Fibroblast of skin of abdomen (primary cell): ENCODE measurements at regions not wholly inside any gene's neighbourhood (a gene's known extent, or its start where the extent isn't known, plus 50 kb on each side); places are given as distances from the start of the nearest gene placed in this dataset.
"Not testable (repeated sequence)": the region's sequence is repeated elsewhere in the genome, so short reads cannot be mapped to it uniquely, and the experiment has no call there.

Experiments
- DNase-seq: peaks from one replicate; pipeline ENCODE4 v3.0.0-alpha.2; 2013

DNA sequence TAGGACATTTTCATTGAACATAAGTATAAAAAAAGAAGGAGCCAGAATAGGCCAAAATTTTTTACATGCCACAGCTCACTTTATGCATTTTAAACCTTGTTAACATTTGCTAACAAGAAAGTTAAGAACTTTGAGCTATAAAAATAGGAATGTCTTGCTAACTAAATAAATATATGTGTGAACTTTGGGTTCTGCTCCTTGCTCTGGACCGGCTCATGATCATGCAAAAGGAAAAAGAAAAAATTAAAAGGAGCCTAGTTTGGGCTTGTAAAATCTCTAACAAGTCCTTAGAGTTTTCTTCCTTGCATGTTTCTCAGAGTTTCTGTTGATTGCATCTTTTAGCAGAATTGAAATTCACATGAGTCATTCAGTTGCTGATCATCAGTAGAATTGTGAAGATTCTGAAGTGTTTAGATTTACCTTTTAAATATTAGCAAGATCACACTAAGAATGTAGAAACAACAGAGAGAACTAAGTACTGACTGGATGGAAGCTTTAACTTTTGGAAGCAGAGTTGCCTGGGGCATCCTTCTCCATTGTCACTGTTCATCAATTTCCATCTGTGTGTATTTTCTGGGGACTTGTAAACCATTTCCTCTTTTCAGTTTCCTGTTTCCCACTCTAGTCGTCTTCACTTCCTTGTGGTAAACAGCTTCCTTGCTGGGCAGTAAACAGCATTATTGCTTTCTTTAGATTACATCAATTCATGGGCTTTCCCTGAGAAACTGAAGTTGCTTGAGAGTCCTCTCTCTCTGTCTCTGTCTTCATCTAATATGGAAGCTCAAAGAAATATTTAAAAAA, 458.4 kb upstream of the BTBD3 start:
- peak; percentile 52 for DNase-seq

DNA sequence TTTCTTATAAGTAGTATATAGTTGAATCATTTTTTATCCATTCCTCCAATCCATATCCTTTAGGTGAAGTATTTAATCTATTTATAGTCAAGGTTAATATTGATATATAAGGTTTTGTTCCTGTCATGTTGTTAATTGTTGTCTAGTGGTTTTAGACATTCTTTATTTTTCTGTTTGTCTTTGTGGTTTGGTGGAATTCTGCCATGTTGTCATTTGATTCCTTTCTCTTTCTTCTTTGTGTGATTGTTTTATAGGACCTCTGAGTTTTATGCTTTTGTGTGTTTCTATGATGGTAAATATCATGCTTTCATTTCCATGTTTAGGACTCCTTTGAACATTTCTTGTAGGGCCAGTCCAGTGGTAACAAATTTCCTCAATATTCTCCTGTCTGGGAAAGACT, 450.3 kb upstream of the BTBD3 start:
- no peak for DNase-seq

GRCh38 chr20:11468880-11469279, 448.8 kb upstream of the BTBD3 start:
- DNase-seq: no peak

- DNase-seq: no peak
Measured at GRCh38 chr20:11469795-11470435, 447.8 kb upstream of the BTBD3 start.

- no peak for DNase-seq
Measured at GRCh38 chr20:11473983-11474382, 443.7 kb upstream of the BTBD3 start.

DNA sequence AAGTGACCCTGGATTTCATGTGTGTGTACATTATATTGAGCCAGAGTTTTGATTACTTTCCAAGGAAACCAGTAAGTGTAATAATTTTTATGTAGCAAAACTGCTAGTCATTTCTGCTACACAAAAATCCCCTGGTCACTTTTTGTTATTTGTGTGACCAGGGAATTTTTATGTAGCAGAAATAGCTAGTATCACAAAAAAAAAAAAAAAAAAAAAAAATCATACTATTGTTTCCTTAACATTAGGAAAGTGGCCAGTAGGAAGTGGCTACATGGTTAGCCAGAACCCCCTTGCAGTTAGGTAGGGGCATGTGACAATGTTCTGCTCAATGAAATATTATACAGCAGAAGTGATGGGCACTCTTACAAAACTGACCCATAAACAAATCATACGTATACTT, 434.0 kb upstream of the BTBD3 start:
- DNase-seq: no peak

GRCh38 chr20:11484479-11484878, 433.2 kb upstream of the BTBD3 start:
- no peak for DNase-seq

GRCh38 chr20:11492386-11492785, 425.3 kb upstream of the BTBD3 start:
- no peak for DNase-seq

- no peak for DNase-seq
Measured at GRCh38 chr20:11492846-11493245, 424.8 kb upstream of the BTBD3 start.

- no peak for DNase-seq
Measured at GRCh38 chr20:11496380-11496779, 421.3 kb upstream of the BTBD3 start.

DNA sequence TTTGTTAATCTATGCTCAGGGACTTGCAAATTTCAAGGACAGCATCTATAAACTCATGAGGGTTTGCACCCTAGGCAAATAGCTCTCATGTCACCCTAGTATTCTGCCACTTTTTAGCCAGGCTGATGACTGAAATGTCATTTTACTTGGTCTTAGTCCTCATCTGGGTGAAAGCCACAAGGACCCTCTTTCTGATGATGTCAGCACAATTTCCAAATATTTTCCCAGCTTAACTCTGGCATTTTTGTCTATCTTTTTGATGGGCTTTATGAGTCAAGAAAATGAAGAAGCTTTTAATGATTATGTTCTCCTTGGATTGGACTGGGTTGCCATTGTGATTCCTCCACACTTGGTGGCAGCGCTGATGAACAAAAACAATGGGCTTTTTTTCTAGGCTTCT, 420.1 kb upstream of the BTBD3 start:
- DNase-seq: no peak

DNA sequence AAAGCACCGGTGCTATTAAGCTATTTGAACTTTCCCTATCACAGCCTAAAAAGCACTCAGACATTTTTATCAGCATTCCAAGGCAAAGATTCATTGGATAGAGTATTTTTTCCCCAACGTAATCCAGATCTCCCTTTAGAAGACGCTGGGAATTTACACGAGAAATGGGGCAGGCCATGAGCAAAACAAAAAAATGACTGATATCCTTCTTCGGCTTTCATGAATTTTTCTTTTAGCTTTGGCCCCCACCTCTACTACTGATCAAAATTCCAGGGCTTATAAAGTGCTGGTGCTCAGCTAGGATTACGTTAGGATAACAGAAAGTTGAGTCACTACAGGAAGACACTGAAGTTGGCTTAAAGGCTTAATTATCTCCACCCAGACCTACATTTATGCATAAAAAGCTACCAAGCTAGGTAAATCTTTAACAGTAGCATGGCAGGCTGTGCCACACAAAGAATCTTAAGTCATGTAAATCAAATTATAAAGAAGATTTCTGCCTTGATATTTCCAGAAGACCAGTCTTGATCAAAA, 418.5 kb upstream of the BTBD3 start:
- DNase-seq: no peak

DNA sequence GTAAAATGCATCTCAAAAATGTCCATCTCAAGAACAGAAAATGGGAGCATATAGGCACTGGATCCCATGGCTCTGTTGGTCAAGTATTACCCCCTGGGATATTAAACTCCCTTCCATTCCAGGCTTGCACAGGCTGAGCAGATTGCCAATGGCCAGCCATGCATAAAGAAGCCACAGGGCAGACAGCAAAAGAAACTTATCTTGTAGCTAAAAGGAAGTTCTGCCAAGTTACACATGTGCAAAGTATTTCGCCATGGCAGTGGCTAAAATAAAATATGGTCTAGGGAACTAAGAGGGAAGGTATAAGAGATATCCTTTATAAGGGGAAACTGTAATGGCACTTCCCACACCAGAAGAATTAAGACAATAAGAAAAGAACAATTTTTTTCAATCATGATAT, 415.6 kb upstream of the BTBD3 start:
- DNase-seq: no peak

- DNase-seq: no peak
Measured at GRCh38 chr20:11502671-11503070, 415.0 kb upstream of the BTBD3 start.

DNA sequence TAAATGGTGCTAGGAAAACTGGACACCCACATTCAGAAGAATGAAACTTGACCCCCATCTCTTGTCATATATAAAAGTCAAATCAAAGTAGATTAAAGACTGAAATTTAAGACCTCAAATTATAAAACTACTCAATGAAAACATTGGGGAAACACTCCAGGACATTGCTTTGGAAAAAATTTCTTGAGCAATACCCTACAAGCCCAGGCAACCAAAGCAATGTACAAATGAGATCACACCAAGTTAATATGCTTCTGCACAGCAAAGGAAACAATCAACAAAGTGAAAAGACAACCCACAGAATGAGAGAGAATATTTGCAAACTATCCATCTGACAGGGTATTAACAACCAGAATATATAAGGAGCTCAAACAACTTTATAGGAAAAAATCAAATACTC, 407.9 kb upstream of the BTBD3 start:
- DNase-seq: no peak

- no peak for DNase-seq
Measured at GRCh38 chr20:11511821-11512220, 405.9 kb upstream of the BTBD3 start.

GRCh38 chr20:11513241-11513745, 404.4 kb upstream of the BTBD3 start:
- DNase-seq: not testable (repeated sequence)

- no peak for DNase-seq
Measured at GRCh38 chr20:11516448-11516847, 401.2 kb upstream of the BTBD3 start.

- no peak for DNase-seq
Measured at GRCh38 chr20:11520596-11520995, 397.1 kb upstream of the BTBD3 start.

DNA sequence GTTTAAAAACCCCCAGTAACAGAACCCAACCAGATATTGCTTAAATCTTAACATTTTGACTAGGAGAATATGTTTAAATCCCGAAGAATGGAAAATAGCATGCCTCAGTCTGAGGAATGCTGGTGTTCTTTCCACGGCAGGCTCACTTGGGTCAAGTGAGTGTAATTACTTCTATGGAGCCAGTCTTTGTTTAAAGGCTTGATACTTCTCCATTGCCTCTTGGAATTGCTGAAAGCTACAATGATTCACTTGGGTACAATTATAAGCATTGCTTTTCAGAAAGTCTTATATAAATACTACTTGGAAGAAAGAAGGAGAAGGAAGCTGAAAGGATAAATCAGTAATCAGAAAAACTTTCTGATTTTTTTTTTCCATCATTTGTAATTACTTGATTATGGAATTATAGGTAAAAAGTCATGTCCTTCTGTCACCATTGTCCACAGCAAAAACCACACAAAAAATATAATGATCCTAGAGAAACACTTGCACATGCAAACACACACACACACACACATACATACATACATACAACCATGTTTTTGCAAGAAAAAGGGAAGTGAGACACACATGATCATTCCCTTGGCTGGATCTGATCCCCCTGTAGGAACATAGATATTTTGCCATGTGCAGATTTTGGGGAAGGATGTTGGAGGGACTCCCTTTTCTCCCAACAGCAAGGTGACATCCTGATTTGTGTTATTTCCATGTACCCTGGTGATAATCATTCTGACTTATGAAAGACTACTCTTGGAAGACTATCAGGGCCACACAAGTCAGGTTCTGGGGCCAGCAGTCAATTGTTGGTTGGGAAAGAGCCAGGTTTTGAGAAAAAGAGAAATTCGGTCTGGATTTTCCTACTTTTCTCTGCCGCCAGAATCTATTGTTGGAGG, 396.0 kb upstream of the BTBD3 start:
- no peak for DNase-seq

GRCh38 chr20:11522366-11522741, 395.3 kb upstream of the BTBD3 start:
- peak; percentile 30 for DNase-seq

GRCh38 chr20:11529047-11529446, 388.6 kb upstream of the BTBD3 start:
- DNase-seq: no peak

DNA sequence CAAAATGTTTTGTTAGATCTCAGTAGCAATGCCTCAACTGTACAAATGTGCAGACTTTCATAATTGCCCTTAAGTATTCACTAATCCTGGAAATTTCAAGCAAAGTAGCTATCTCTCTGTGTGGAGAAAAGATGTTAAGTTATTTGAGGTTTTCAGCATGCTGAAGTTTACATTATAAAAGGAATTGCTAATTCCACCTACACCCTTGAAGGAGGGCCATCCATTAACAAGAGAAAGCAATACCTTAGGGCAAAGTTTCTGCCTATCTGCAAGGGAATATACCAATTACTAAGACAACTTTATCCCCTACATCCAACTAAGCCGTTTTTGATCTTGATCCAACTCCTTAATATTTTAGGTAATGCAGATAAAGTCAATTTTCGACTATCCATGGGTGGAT, 380.7 kb upstream of the BTBD3 start:
- no peak for DNase-seq
